ENCODE measurements at regions not wholly inside any gene's neighbourhood (a gene's known extent, or its start where the extent isn't known, plus 50 kb on each side); places are given as distances from the start of the nearest gene placed in this dataset.

DNA sequence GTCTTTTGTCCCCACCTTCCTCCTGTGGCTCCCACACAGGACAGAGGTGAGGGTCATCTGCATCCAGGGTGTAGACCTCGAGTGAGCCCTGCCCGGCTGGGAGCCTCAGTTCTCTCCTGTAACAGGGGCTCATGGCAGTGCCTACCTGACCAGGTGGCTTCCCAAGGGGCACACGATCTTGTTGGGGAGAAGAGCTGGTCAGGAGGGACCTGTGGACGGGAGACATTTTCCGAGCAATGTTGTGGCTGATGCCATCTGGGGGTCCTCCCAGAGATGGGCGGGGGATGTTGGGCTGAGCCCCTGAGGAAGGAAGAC is 51.9 kb downstream of the CEBPB start:
- intact Hi-C loops (cut with micrococcal nuclease): no loop called here
- Histone ChIP-seq H3K4me1 (ENCODE audit: control insufficient read depth, insufficient read depth, low read length) (no peaks in the 10 kb centered on the region), H3K27me3 (ENCODE audit: control insufficient read depth, insufficient read depth, low read length) (no peaks in the 10 kb centered on the region), H3K36me3 (ENCODE audit: control insufficient read depth, insufficient read depth, low read length) (no peaks in the 10 kb centered on the region), H3K9me3 (ENCODE audit: control insufficient read depth, insufficient read depth, low read length) (no peaks in the 10 kb centered on the region), H3K4me3 (ENCODE audit: low read length) (no peak overlapping the region), H3K27ac (ENCODE audit: low read length) (no peak overlapping the region)
- TF ChIP-seq, protein P1, sequence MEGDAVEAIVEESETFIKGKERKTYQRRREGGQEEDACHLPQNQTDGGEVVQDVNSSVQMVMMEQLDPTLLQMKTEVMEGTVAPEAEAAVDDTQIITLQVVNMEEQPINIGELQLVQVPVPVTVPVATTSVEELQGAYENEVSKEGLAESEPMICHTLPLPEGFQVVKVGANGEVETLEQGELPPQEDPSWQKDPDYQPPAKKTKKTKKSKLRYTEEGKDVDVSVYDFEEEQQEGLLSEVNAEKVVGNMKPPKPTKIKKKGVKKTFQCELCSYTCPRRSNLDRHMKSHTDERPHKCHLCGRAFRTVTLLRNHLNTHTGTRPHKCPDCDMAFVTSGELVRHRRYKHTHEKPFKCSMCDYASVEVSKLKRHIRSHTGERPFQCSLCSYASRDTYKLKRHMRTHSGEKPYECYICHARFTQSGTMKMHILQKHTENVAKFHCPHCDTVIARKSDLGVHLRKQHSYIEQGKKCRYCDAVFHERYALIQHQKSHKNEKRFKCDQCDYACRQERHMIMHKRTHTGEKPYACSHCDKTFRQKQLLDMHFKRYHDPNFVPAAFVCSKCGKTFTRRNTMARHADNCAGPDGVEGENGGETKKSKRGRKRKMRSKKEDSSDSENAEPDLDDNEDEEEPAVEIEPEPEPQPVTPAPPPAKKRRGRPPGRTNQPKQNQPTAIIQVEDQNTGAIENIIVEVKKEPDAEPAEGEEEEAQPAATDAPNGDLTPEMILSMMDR (IDR thresholded peaks at IDR 0.05): no peak
- Mint-ChIP-seq H3K36me3 (no peaks in the 10 kb centered on the region), H3K27ac (no peak overlapping the region), H3K9me3 (no peaks in the 10 kb centered on the region), H3K4me1 (peaks cover 0 to 7% of the 10 kb centered on the region in 2 donors), H3K27me3 (ENCODE audit: low read depth in 2 of 2) (peaks cover 13 to 17% of the 10 kb centered on the region in 2 donors), H3K4me3 (no peak overlapping the region)
- no peak for ATAC-seq
- no peak for DNase-seq
- WGBS (ENCODE audit: insufficient coverage): 87% methylated on average over 6 of the region's 6 CpGs

- Histone ChIP-seq H3K36me3 (ENCODE audit: control insufficient read depth, insufficient read depth, low read length) (no peaks in the 10 kb centered on the region), H3K9me3 (ENCODE audit: control insufficient read depth, insufficient read depth, low read length) (no peaks in the 10 kb centered on the region), H3K4me3 (ENCODE audit: low read length) (no peak overlapping the region), H3K27ac (ENCODE audit: low read length) (no peak overlapping the region), H3K4me1 (ENCODE audit: control insufficient read depth, insufficient read depth, low read length) (no peaks in the 10 kb centered on the region), H3K27me3 (ENCODE audit: control insufficient read depth, insufficient read depth, low read length) (no peaks in the 10 kb centered on the region)
- intact Hi-C loops (cut with micrococcal nuclease): no loop called here
- 89% methylated on average over 27 of the region's 27 CpGs for WGBS (ENCODE audit: insufficient coverage)
- no peak overlapping the region for H3K4me3 Mint-ChIP-seq
- H3K27me3 Mint-ChIP-seq (ENCODE audit: low read depth in 2 of 2): peaks cover 13 to 17% of the 10 kb centered on the region in 2 donors
- DNase-seq (no peak), ATAC-seq (no peak)
- no peaks in the 10 kb centered on the region for H3K36me3 Mint-ChIP-seq
- H3K4me1 Mint-ChIP-seq: peaks cover 0 to 7% of the 10 kb centered on the region in 2 donors
- no peak overlapping the region for H3K27ac Mint-ChIP-seq
- TF ChIP-seq, protein P1 (IDR thresholded peaks at IDR 0.05): no peak
- no peaks in the 10 kb centered on the region for H3K9me3 Mint-ChIP-seq
These were observed 52.4 kb downstream of the CEBPB start for GRCh38 chr20:50242863-50243609.

DNA sequence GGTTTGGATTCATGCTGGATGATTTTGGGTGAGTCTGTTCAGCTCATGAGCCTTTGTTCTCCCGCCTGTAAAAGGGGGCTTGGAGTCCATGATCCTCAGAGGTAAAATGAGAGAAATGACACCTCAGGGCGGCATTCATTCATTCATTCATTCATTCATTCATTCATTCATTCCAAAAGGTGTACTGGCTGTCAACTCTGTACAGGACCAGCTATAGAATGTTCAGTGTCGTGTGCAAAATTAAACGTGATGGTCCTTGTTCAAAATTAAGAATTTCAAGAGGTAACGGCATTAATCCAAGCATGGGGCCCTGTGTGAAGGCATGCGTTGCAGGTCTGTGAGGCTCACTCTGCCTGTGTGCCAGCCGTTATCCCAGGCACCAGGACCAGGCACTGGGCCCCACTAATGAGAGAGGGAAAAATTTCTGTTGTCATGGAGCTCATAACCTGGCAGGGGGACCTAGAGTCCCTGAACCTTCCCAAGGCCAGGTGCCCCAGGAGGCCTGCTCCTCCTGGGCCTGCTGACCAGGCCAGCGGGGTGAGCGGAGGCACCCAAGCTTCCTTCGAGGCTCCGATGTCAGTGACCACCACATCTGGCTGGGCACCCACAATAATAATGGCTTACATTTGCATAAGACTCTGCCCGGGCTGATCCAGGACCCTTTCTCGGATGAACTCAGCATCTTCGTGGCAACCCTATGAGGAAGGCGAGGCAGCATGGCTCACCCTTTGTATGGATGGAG is 53.2 kb downstream of the CEBPB start:
- ATAC-seq: no peak
- Mint-ChIP-seq H3K27ac (no peak overlapping the region), H3K4me3 (no peak overlapping the region), H3K4me1 (peaks cover 0 to 7% of the 10 kb centered on the region in 2 donors), H3K36me3 (no peaks in the 10 kb centered on the region), H3K27me3 (ENCODE audit: low read depth in 2 of 2) (peaks cover 6 to 14% of the 10 kb centered on the region in 2 donors), H3K9me3 (no peaks in the 10 kb centered on the region)
- WGBS (ENCODE audit: insufficient coverage): 92% methylated on average over 15 of the region's 15 CpGs
- no peak overlapping the region for H3K27ac ChIP-seq (ENCODE audit: low read length)
- H3K36me3 ChIP-seq (ENCODE audit: control insufficient read depth, insufficient read depth, low read length): no peaks in the 10 kb centered on the region
- no peaks in the 10 kb centered on the region for H3K4me1 ChIP-seq (ENCODE audit: control insufficient read depth, insufficient read depth, low read length)
- intact Hi-C loops (cut with micrococcal nuclease): no loop called here
- TF ChIP-seq, protein P1 (IDR thresholded peaks at IDR 0.05): no peak
- no peaks in the 10 kb centered on the region for H3K27me3 ChIP-seq (ENCODE audit: control insufficient read depth, insufficient read depth, low read length)
- no peaks in the 10 kb centered on the region for H3K9me3 ChIP-seq (ENCODE audit: control insufficient read depth, insufficient read depth, low read length)
- no peak overlapping the region for H3K4me3 ChIP-seq (ENCODE audit: low read length)
- no peak for DNase-seq
